ENCODE measurements at regions not wholly inside any gene's neighbourhood (a gene's known extent, or its start where the extent isn't known, plus 50 kb on each side); places are given as distances from the start of the nearest gene placed in this dataset.
"Not testable (repeated sequence)": the region's sequence is repeated elsewhere in the genome, so short reads cannot be mapped to it uniquely, and the experiment has no call there.

- no peak overlapping the region for H3K4me3 ChIP-seq (ENCODE audit: low read length)
- H3K4me2 ChIP-seq (ENCODE audit: low read length) = no peak overlapping the region
- H3K9ac ChIP-seq (ENCODE audit: low read depth, low read length) = no peak overlapping the region
- H3K4me1 ChIP-seq (ENCODE audit: control insufficient read depth, insufficient read depth, low read length) = no peaks in the 10 kb centered on the region
- no peaks in the 10 kb centered on the region for H3K36me3 ChIP-seq (ENCODE audit: insufficient read depth, low read length)
- no peaks in the 10 kb centered on the region for H3K9me3 ChIP-seq (replicated peaks; ENCODE audit: low read length)
- no peaks in the 10 kb centered on the region for H3K27me3 ChIP-seq (ENCODE audit: control insufficient read depth, insufficient read depth, low read length)
Measured at GRCh38 chr5:102617191-102618187, 118.7 kb upstream of the SLCO6A1 start.

- no peaks in the 10 kb centered on the region for H3K9me3 ChIP-seq (replicated peaks; ENCODE audit: low read length)
- H3K27me3 ChIP-seq (ENCODE audit: control insufficient read depth, insufficient read depth, low read length) = no peaks in the 10 kb centered on the region
- peaks cover 10% of the 10 kb centered on the region for H3K4me1 ChIP-seq (ENCODE audit: control insufficient read depth, insufficient read depth, low read length)
- no peak overlapping the region for H3K9ac ChIP-seq (ENCODE audit: low read depth, low read length)
- no peak overlapping the region for H3K4me3 ChIP-seq (ENCODE audit: low read length)
- no peak overlapping the region for H3K4me2 ChIP-seq (ENCODE audit: low read length)
- no peaks in the 10 kb centered on the region for H3K36me3 ChIP-seq (ENCODE audit: insufficient read depth, low read length)
Measured at GRCh38 chr5:102622262-102622661, 123.5 kb upstream of the SLCO6A1 start.

- Histone ChIP-seq H3K9ac (ENCODE audit: low read depth, low read length) (no peak overlapping the region), H3K27me3 (ENCODE audit: control insufficient read depth, insufficient read depth, low read length) (no peaks in the 10 kb centered on the region), H3K9me3 (replicated peaks; ENCODE audit: low read length) (no peaks in the 10 kb centered on the region), H3K36me3 (ENCODE audit: insufficient read depth, low read length) (no peaks in the 10 kb centered on the region), H3K4me2 (ENCODE audit: low read length) (no peak overlapping the region), H3K4me3 (ENCODE audit: low read length) (no peak overlapping the region), H3K4me1 (ENCODE audit: control insufficient read depth, insufficient read depth, low read length) (peaks cover 23% of the 10 kb centered on the region)
Measured at GRCh38 chr5:102623329-102624065, 124.7 kb upstream of the SLCO6A1 start.

GRCh38 chr5:102624405-102624804 is 125.6 kb upstream of the SLCO6A1 start:
- H3K27me3 ChIP-seq (ENCODE audit: control insufficient read depth, insufficient read depth, low read length) = no peaks in the 10 kb centered on the region
- H3K4me2 ChIP-seq (ENCODE audit: low read length) = no peak overlapping the region
- no peak overlapping the region for H3K4me3 ChIP-seq (ENCODE audit: low read length)
- no peaks in the 10 kb centered on the region for H3K36me3 ChIP-seq (ENCODE audit: insufficient read depth, low read length)
- H3K9ac ChIP-seq (ENCODE audit: low read depth, low read length) = no peak overlapping the region
- peaks cover 30% of the 10 kb centered on the region for H3K4me1 ChIP-seq (ENCODE audit: control insufficient read depth, insufficient read depth, low read length)
- H3K9me3 ChIP-seq (replicated peaks; ENCODE audit: low read length) = no peaks in the 10 kb centered on the region

- Histone ChIP-seq H3K9me3 (replicated peaks; ENCODE audit: low read length) (no peaks in the 10 kb centered on the region), H3K4me1 (ENCODE audit: control insufficient read depth, insufficient read depth, low read length) (peaks cover 30% of the 10 kb centered on the region), H3K27me3 (ENCODE audit: control insufficient read depth, insufficient read depth, low read length) (no peaks in the 10 kb centered on the region), H3K4me3 (ENCODE audit: low read length) (no peak overlapping the region), H3K36me3 (ENCODE audit: insufficient read depth, low read length) (no peaks in the 10 kb centered on the region), H3K9ac (ENCODE audit: low read depth, low read length) (no peak overlapping the region), H3K4me2 (ENCODE audit: low read length) (no peak overlapping the region)
Measured at GRCh38 chr5:102625468-102625867, 126.7 kb upstream of the SLCO6A1 start.

GRCh38 chr5:102625928-102626327 is 127.1 kb upstream of the SLCO6A1 start:
- no peak overlapping the region for H3K9ac ChIP-seq (ENCODE audit: low read depth, low read length)
- H3K27me3 ChIP-seq (ENCODE audit: control insufficient read depth, insufficient read depth, low read length) = no peaks in the 10 kb centered on the region
- peaks cover 30% of the 10 kb centered on the region for H3K4me1 ChIP-seq (ENCODE audit: control insufficient read depth, insufficient read depth, low read length)
- no peak overlapping the region for H3K4me3 ChIP-seq (ENCODE audit: low read length)
- no peak overlapping the region for H3K4me2 ChIP-seq (ENCODE audit: low read length)
- no peaks in the 10 kb centered on the region for H3K9me3 ChIP-seq (replicated peaks; ENCODE audit: low read length)
- no peaks in the 10 kb centered on the region for H3K36me3 ChIP-seq (ENCODE audit: insufficient read depth, low read length)

GRCh38 chr5:102627315-102627714 is 127.8 kb upstream of the PAM start:
- Histone ChIP-seq H3K36me3 (ENCODE audit: insufficient read depth, low read length) (no peaks in the 10 kb centered on the region), H3K27me3 (ENCODE audit: control insufficient read depth, insufficient read depth, low read length) (no peaks in the 10 kb centered on the region), H3K9ac (ENCODE audit: low read depth, low read length) (peak overlapping the region; percentile 48), H3K4me2 (ENCODE audit: low read length) (peak overlapping the region; percentile 53), H3K4me3 (ENCODE audit: low read length) (no peak overlapping the region), H3K4me1 (ENCODE audit: control insufficient read depth, insufficient read depth, low read length) (peaks cover 30% of the 10 kb centered on the region), H3K9me3 (replicated peaks; ENCODE audit: low read length) (no peaks in the 10 kb centered on the region)

- Histone ChIP-seq H3K9me3 (replicated peaks; ENCODE audit: low read length) (no peaks in the 10 kb centered on the region), H3K4me3 (ENCODE audit: low read length) (peak overlapping the region; percentile 7), H3K9ac (ENCODE audit: low read depth, low read length) (peak overlapping the region; percentile 48), H3K36me3 (ENCODE audit: insufficient read depth, low read length) (no peaks in the 10 kb centered on the region), H3K27me3 (ENCODE audit: control insufficient read depth, insufficient read depth, low read length) (no peaks in the 10 kb centered on the region), H3K4me2 (ENCODE audit: low read length) (peak overlapping the region; percentile 53), H3K4me1 (ENCODE audit: control insufficient read depth, insufficient read depth, low read length) (peaks cover 30% of the 10 kb centered on the region)
Measured at GRCh38 chr5:102628441-102629175, 126.5 kb upstream of the PAM start.

- Histone ChIP-seq H3K4me1 (ENCODE audit: control insufficient read depth, insufficient read depth, low read length) (peaks cover 30% of the 10 kb centered on the region), H3K9me3 (replicated peaks; ENCODE audit: low read length) (no peaks in the 10 kb centered on the region), H3K4me3 (ENCODE audit: low read length) (no peak overlapping the region), H3K27me3 (ENCODE audit: control insufficient read depth, insufficient read depth, low read length) (no peaks in the 10 kb centered on the region), H3K4me2 (ENCODE audit: low read length) (no peak overlapping the region), H3K9ac (ENCODE audit: low read depth, low read length) (no peak overlapping the region), H3K36me3 (ENCODE audit: insufficient read depth, low read length) (no peaks in the 10 kb centered on the region)
Measured at GRCh38 chr5:102629827-102630605, 125.1 kb upstream of the PAM start.

GRCh38 chr5:102635399-102635798 is 119.7 kb upstream of the PAM start:
- H3K9ac ChIP-seq (ENCODE audit: low read depth, low read length); H3K36me3 ChIP-seq (ENCODE audit: insufficient read depth, low read length); H3K9me3 ChIP-seq (replicated peaks; ENCODE audit: low read length); H3K27me3 ChIP-seq (ENCODE audit: control insufficient read depth, insufficient read depth, low read length); H3K4me2 ChIP-seq (ENCODE audit: low read length); H3K4me3 ChIP-seq (ENCODE audit: low read length): not testable (repeated sequence)
- peaks cover 16% of the 10 kb centered on the region for H3K4me1 ChIP-seq (ENCODE audit: control insufficient read depth, insufficient read depth, low read length)

Data from skeletal muscle satellite cell (primary cell).